RCC 7860 (cell line): ENCODE measurements at regions not wholly inside any gene's neighbourhood (a gene's known extent, or its start where the extent isn't known, plus 50 kb on each side); places are given as distances from the start of the nearest gene placed in this dataset.

Source experiments
- DNase-seq: peaks from one replicate; pipeline ENCODE4 v3.0.0-alpha.2; 2015; ENCODE audit warnings: low spot score
- FAIRE-seq: peaks from 2 replicates; lab custom pipeline; 2012; peaks lifted over from hg19 to GRCh38; lab: Jason Lieb, UNC

GRCh38 chr1:38558500-38559445 lies 300.8 kb downstream of the RRAGC start:
- DNase-seq, result no peak
- FAIRE-seq, result no peak

GRCh38 chr1:38558055-38558454 lies 301.5 kb downstream of the RRAGC start:
- no peak for FAIRE-seq
- DNase-seq, result no peak

GRCh38 chr1:38555594-38555993 lies 304.0 kb downstream of the RRAGC start:
- FAIRE-seq, result no peak

GRCh38 chr1:38555130-38555529 lies 304.4 kb downstream of the RRAGC start:
- FAIRE-seq (no peak), DNase-seq (no peak)

More at GRCh38 chr1:38555594-38555993, 304.0 kb downstream of the RRAGC start:
- DNase-seq, result no peak

- FAIRE-seq (no peak), DNase-seq (no peak)
Observed at GRCh38 chr1:38551318-38552307, 308.0 kb downstream of the RRAGC start.

- FAIRE-seq (no peak), DNase-seq (no peak)
Observed at GRCh38 chr1:38549191-38549590, 310.4 kb downstream of the RRAGC start.

GRCh38 chr1:38547321-38547720 lies 312.3 kb downstream of the RRAGC start:
- no peak for FAIRE-seq

GRCh38 chr1:38546636-38547035 lies 312.9 kb downstream of the RRAGC start:
- FAIRE-seq, result no peak
- DNase-seq, result no peak

More at GRCh38 chr1:38547321-38547720, 312.3 kb downstream of the RRAGC start:
- DNase-seq, result no peak

GRCh38 chr1:38541223-38541622 lies 318.3 kb downstream of the RRAGC start:
- DNase-seq, result no peak
- FAIRE-seq, result no peak

GRCh38 chr1:38539931-38540330 lies 319.6 kb downstream of the RRAGC start:
- FAIRE-seq, result no peak
- no peak for DNase-seq

GRCh38 chr1:38538834-38539233 lies 320.7 kb downstream of the RRAGC start:
- DNase-seq (no peak), FAIRE-seq (no peak)

- FAIRE-seq (no peak), DNase-seq (no peak)
Observed at GRCh38 chr1:38536089-38536488, 323.5 kb downstream of the RRAGC start.

- no peak for FAIRE-seq
- no peak for DNase-seq
Observed at GRCh38 chr1:38534473-38534823, 325.1 kb downstream of the RRAGC start.

GRCh38 chr1:38533772-38534472 lies 325.6 kb downstream of the RRAGC start:
- FAIRE-seq (no peak), DNase-seq (no peak)

GRCh38 chr1:38530957-38531356 lies 328.6 kb downstream of the RRAGC start:
- no peak for DNase-seq
- no peak for FAIRE-seq

GRCh38 chr1:38529946-38530345 lies 329.6 kb downstream of the RRAGC start:
- no peak for FAIRE-seq
- no peak for DNase-seq

- DNase-seq (no peak), FAIRE-seq (no peak)
Observed at GRCh38 chr1:38529391-38529790, 330.2 kb downstream of the RRAGC start.

- no peak for FAIRE-seq
- DNase-seq, result no peak
Observed at GRCh38 chr1:38528623-38529022, 330.9 kb downstream of the RRAGC start.

GRCh38 chr1:38527373-38527966 lies 332.1 kb downstream of the RRAGC start:
- DNase-seq (no peak), FAIRE-seq (no peak)

GRCh38 chr1:38526046-38526445 lies 333.5 kb downstream of the RRAGC start:
- no peak for DNase-seq
- FAIRE-seq, result no peak
